GM12878 (cell line): ENCODE measurements at regions not wholly inside any gene's neighbourhood (a gene's known extent, or its start where the extent isn't known, plus 50 kb on each side); places are given as distances from the start of the nearest gene placed in this dataset.

Experiments
- ATAC-seq: fragments of 200-7000 bp; cut with Tn5 transposase; 3 replicates; pipeline ENCODE4 v1.9.1; 2020; ENCODE audit warnings: mild to moderate bottlenecking, moderate library complexity
- BruUV-seq: library from RNA; stranded (reverse); fragments of 400-500 nt; replicated peaks from 2 replicates; lab custom pipeline; 2021; lab: Mats Ljungman, UMichigan
- CTCF ChIA-PET: fragments of 300-600 bp; sonication (Branson Sonifier 250); formaldehyde crosslinking; extraction: SDS; loops from one replicate; lab custom pipeline; 2021; ENCODE audit warnings: inconsistent platforms; lab: Yijun Ruan, JAX
- POLR2A ChIA-PET: fragments of 350-600 bp; formaldehyde crosslinking; extraction: SDS; loops from one replicate; lab custom pipeline; 2021; ENCODE audit warnings: inconsistent platforms; lab: Charles Lee
- RAD21 ChIA-PET: fragments of 300-600 bp; sonication (Branson Sonifier 250); formaldehyde crosslinking; loops from one replicate; lab custom pipeline; 2023; ENCODE audit warnings: antibody characterized with exemption; ENCODE audit not compliant: unreplicated experiment; lab: Charles Lee
- SMC1A ChIA-PET: fragments of 300-600 bp; sonication (Branson Sonifier 250); formaldehyde crosslinking; loops from one replicate; lab custom pipeline; 2023; ENCODE audit not compliant: unreplicated experiment, uncharacterized antibody; lab: Charles Lee
- DNase-seq: peaks from one replicate; pipeline ENCODE4 v3.0.0-alpha.2; 2011; ENCODE audit warnings: low read depth, low spot score
- FAIRE-seq: peaks from 3 replicates; lab custom pipeline; 2011; peaks lifted over from hg19 to GRCh38; lab: Jason Lieb, UNC
- H2AFZ ChIP-seq: 2 replicates; pipeline ENCODE4 v1.6.0; 2011; ENCODE audit warnings: low read depth, low read length, control low read depth; ENCODE audit not compliant: control insufficient read depth
- H3K27ac ChIP-seq: 2 replicates; pipeline ENCODE4 v1.5.1; 2011; ENCODE audit warnings: control low read depth; ENCODE audit not compliant: control insufficient read depth, insufficient read depth
- H3K27me3 ChIP-seq, 2 experiments: replicated peaks in 1 of 2; 2 replicates each; pipeline versions ENCODE4 v1.6.0 to v1.6.1; 2011; ENCODE audit warnings: low read length in 1 of 2; ENCODE audit not compliant: control insufficient read depth in 2 of 2, insufficient read depth in 2 of 2
- H3K36me3 ChIP-seq, 2 experiments: 2 replicates each; pipeline ENCODE4 v1.5.1; 2011; ENCODE audit warnings: low read length in 1 of 2; ENCODE audit not compliant: control insufficient read depth in 2 of 2, insufficient read depth in 2 of 2
- H3K4me1 ChIP-seq: 2 replicates; pipeline ENCODE4 v1.6.1; 2011; ENCODE audit warnings: mild to moderate bottlenecking, low read length, moderate library complexity, mixed read lengths; ENCODE audit not compliant: control insufficient read depth, insufficient read depth
- H3K4me2 ChIP-seq: 2 replicates; pipeline ENCODE4 v1.6.0; 2011; ENCODE audit warnings: control low read depth; ENCODE audit not compliant: control insufficient read depth, insufficient read depth
- H3K4me3 ChIP-seq: fragments of 200-600 bp; sonication (generic); 2 replicates; pipeline ENCODE4 v1.5.1; 2016
- H3K79me2 ChIP-seq: 2 replicates; pipeline ENCODE4 v1.6.0; 2011; ENCODE audit warnings: low read length; ENCODE audit not compliant: control insufficient read depth, insufficient read depth
- H3K9ac ChIP-seq: 2 replicates; pipeline ENCODE4 v1.8.0; 2011; ENCODE audit warnings: low read length, control low read depth, mixed read lengths; ENCODE audit not compliant: control insufficient read depth, insufficient read depth
- H3K9me3 ChIP-seq: replicated peaks from 3 replicates; pipeline ENCODE4 v1.5.1; 2011; ENCODE audit warnings: mild to moderate bottlenecking, low read length; ENCODE audit not compliant: control insufficient read depth, insufficient read depth
- H4K20me1 ChIP-seq: 2 replicates; pipeline ENCODE4 v1.6.0; 2011; ENCODE audit not compliant: control insufficient read depth, insufficient read depth
- BHLHE40 ChIP-seq, 2 experiments: fragments of 450-650 bp in 1 of 2; IDR thresholded peaks; 2 replicates each; pipeline ENCODE4 v1.6.1; 2011 to 2017; ENCODE audit warnings: low read depth in 2 of 2, borderline replicate concordance in 1 of 2, improper control_type of control experiment in 1 of 2, low read length in 1 of 2, mild to moderate bottlenecking in 1 of 2
- CBX3 ChIP-seq: fragments of 200-600 bp; sonication (generic); IDR thresholded peaks from 2 replicates; pipeline ENCODE4 v1.6.1; 2016; ENCODE audit warnings: low read depth, borderline replicate concordance
- CREB1 ChIP-seq: IDR thresholded peaks from 2 replicates; pipeline ENCODE4 v1.6.1; 2012; ENCODE audit warnings: low read depth, mild to moderate bottlenecking, inconsistent platforms
- FOXK2 ChIP-seq: fragments of 450-650 bp; IDR thresholded peaks from 2 replicates; pipeline ENCODE4 v1.6.1; 2017; ENCODE audit warnings: mild to moderate bottlenecking, moderate library complexity
- FOXM1 ChIP-seq: IDR thresholded peaks from 2 replicates; pipeline ENCODE4 v1.6.1; 2012; ENCODE audit warnings: low read depth, mild to moderate bottlenecking, inconsistent platforms, low read length, moderate library complexity
- PAX5 ChIP-seq: IDR thresholded peaks from 2 replicates; pipeline ENCODE4 v1.6.1; 2011; ENCODE audit warnings: low read depth, low read length, borderline replicate concordance
- POLR2AphosphoS5 ChIP-seq: IDR thresholded peaks from 2 replicates; pipeline ENCODE4 v1.6.1; 2011; ENCODE audit warnings: mild to moderate bottlenecking, low read length, inconsistent platforms
- SRF ChIP-seq, 2 experiments: IDR thresholded peaks; 2 replicates each; pipeline ENCODE4 v1.6.1; 2011; ENCODE audit warnings: low read depth in 2 of 2, low read length in 2 of 2, mild to moderate bottlenecking in 1 of 2, moderate library complexity in 1 of 2
- TCF3 ChIP-seq: IDR thresholded peaks from 2 replicates; pipeline ENCODE4 v1.6.1; 2012; ENCODE audit warnings: low read depth, mild to moderate bottlenecking, low read length, borderline replicate concordance; ENCODE audit not compliant: insufficient read depth
- WGBS: methylation state at CpG from one replicate; pipeline ENCODE4 v1.1.6; 2016; ENCODE audit warnings: low lambda C conversion rate; ENCODE audit not compliant: insufficient replicate concordance, insufficient coverage; ENCODE audit errors: missing lambda C conversion rate; 5-methylcytosine and 5-hydroxymethylcytosine counted together
- in situ Hi-C: fragments of 300-500 bp; cut with MboI; formaldehyde crosslinking; loops from 9 replicates; pipeline ENCODE4 v1.14.3; 2018; ENCODE audit warnings: mixed read lengths
- intact Hi-C: fragments of 100-400 bp; cut with micrococcal nuclease; formaldehyde crosslinking; loops from one replicate; pipeline ENCODE4 v1.14.2; 2022; ENCODE audit not compliant: unreplicated experiment
- TF ChIP-seq, protein P1 (sequence below): IDR thresholded peaks from 2 replicates; pipeline ENCODE4 v1.6.1; 2012; ENCODE audit warnings: mild to moderate bottlenecking, low read depth, low read length
- TF ChIP-seq, protein P2 (sequence below): IDR thresholded peaks from 2 replicates; pipeline ENCODE4 v1.6.1; 2011; ENCODE audit warnings: mild to moderate bottlenecking, low read depth, low read length, moderate library complexity; ENCODE audit not compliant: insufficient replicate concordance
- TF ChIP-seq, protein P3 (sequence below): IDR thresholded peaks from 2 replicates; pipeline ENCODE4 v1.6.1; 2012; ENCODE audit warnings: improper control_type of control experiment, low read depth, low read length; ENCODE audit not compliant: insufficient replicate concordance

DNA sequence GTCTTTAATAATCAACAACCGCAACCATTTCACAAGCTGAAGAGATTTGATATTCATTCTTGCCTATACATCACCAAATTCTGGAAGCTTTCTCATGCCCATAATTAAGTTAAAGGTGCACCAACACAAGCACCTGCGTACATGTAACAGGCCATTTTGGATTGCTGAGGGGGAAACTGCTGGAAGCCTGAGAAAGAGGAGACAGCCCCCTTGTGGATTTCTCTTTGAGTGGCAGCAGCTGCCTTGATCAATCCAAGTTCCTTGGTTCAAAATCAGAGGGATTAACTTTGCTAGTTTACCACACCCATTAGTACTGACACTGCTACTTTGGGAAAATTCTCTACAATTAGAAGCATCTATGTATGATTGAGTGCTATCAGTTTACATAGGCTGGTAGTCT is 321.1 kb downstream of the NOVA1 start:
- intact Hi-C loops, result no loop called here
- BruUV-seq, result no TSS peak
- Histone ChIP-seq H3K9me3 (no peaks in the 10 kb centered on the region), H3K4me3 (no peak overlapping the region), H3K9ac (no peak overlapping the region), H3K27ac (no peak overlapping the region), H3K27me3 (no peaks in the 10 kb centered on the region), H3K36me3 (no peaks in the 10 kb centered on the region), H3K79me2 (no peaks in the 10 kb centered on the region), H3K4me1 (no peaks in the 10 kb centered on the region), H2AFZ (no peak overlapping the region), H3K4me2 (no peak overlapping the region), H4K20me1 (no peaks in the 10 kb centered on the region)
- DNase-seq (no peak), FAIRE-seq (no peak), ATAC-seq (no peak)
- ChIA-PET CTCF (no interaction called here), RAD21 (no interaction called here), SMC1A (interaction anchor here (1.1 kb wide), 1 partner anchor 15 kb away, joined by 3 read pairs; no protein-coding TSS in a partner anchor), POLR2A (no interaction called here)
- in situ Hi-C loops, result no loop called here
- 23% methylated on average over 2 of the region's 2 CpGs for WGBS
- TF ChIP-seq CBX3 (no peak), FOXM1 (no peak), CREB1 (no peak), PAX5 (no peak), SRF (IDR thresholded peaks at IDR 0.05; ENCODE audit: low read depth in 2 of 2, low read length in 2 of 2) (no peak), POLR2AphosphoS5 (no peak), TCF3 (no peak), BHLHE40 (IDR thresholded peaks at IDR 0.05; ENCODE audit: borderline replicate concordance in 1 of 2, low read depth in 2 of 2, low read length in 1 of 2) (no peak), FOXK2 (no peak)
- TF ChIP-seq, protein P1, sequence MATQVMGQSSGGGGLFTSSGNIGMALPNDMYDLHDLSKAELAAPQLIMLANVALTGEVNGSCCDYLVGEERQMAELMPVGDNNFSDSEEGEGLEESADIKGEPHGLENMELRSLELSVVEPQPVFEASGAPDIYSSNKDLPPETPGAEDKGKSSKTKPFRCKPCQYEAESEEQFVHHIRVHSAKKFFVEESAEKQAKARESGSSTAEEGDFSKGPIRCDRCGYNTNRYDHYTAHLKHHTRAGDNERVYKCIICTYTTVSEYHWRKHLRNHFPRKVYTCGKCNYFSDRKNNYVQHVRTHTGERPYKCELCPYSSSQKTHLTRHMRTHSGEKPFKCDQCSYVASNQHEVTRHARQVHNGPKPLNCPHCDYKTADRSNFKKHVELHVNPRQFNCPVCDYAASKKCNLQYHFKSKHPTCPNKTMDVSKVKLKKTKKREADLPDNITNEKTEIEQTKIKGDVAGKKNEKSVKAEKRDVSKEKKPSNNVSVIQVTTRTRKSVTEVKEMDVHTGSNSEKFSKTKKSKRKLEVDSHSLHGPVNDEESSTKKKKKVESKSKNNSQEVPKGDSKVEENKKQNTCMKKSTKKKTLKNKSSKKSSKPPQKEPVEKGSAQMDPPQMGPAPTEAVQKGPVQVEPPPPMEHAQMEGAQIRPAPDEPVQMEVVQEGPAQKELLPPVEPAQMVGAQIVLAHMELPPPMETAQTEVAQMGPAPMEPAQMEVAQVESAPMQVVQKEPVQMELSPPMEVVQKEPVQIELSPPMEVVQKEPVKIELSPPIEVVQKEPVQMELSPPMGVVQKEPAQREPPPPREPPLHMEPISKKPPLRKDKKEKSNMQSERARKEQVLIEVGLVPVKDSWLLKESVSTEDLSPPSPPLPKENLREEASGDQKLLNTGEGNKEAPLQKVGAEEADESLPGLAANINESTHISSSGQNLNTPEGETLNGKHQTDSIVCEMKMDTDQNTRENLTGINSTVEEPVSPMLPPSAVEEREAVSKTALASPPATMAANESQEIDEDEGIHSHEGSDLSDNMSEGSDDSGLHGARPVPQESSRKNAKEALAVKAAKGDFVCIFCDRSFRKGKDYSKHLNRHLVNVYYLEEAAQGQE, result no peak
- TF ChIP-seq, protein P2, sequence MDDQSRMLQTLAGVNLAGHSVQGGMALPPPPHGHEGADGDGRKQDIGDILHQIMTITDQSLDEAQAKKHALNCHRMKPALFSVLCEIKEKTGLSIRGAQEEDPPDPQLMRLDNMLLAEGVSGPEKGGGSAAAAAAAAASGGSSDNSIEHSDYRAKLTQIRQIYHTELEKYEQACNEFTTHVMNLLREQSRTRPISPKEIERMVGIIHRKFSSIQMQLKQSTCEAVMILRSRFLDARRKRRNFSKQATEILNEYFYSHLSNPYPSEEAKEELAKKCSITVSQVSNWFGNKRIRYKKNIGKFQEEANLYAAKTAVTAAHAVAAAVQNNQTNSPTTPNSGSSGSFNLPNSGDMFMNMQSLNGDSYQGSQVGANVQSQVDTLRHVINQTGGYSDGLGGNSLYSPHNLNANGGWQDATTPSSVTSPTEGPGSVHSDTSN, result no peak
- TF ChIP-seq, protein P3, sequence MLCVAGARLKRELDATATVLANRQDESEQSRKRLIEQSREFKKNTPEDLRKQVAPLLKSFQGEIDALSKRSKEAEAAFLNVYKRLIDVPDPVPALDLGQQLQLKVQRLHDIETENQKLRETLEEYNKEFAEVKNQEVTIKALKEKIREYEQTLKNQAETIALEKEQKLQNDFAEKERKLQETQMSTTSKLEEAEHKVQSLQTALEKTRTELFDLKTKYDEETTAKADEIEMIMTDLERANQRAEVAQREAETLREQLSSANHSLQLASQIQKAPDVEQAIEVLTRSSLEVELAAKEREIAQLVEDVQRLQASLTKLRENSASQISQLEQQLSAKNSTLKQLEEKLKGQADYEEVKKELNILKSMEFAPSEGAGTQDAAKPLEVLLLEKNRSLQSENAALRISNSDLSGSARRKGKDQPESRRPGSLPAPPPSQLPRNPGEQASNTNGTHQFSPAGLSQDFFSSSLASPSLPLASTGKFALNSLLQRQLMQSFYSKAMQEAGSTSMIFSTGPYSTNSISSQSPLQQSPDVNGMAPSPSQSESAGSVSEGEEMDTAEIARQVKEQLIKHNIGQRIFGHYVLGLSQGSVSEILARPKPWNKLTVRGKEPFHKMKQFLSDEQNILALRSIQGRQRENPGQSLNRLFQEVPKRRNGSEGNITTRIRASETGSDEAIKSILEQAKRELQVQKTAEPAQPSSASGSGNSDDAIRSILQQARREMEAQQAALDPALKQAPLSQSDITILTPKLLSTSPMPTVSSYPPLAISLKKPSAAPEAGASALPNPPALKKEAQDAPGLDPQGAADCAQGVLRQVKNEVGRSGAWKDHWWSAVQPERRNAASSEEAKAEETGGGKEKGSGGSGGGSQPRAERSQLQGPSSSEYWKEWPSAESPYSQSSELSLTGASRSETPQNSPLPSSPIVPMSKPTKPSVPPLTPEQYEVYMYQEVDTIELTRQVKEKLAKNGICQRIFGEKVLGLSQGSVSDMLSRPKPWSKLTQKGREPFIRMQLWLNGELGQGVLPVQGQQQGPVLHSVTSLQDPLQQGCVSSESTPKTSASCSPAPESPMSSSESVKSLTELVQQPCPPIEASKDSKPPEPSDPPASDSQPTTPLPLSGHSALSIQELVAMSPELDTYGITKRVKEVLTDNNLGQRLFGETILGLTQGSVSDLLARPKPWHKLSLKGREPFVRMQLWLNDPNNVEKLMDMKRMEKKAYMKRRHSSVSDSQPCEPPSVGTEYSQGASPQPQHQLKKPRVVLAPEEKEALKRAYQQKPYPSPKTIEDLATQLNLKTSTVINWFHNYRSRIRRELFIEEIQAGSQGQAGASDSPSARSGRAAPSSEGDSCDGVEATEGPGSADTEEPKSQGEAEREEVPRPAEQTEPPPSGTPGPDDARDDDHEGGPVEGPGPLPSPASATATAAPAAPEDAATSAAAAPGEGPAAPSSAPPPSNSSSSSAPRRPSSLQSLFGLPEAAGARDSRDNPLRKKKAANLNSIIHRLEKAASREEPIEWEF, result no peak
